A673 (cell line): ENCODE measurements at regions not wholly inside any gene's neighbourhood (a gene's known extent, or its start where the extent isn't known, plus 50 kb on each side); places are given as distances from the start of the nearest gene placed in this dataset.

ENCODE experiments used
- CTCF ChIP-seq: fragments of 300-800, 200-600 bp; sonication (generic); conservative IDR thresholded peaks from 2 replicates; pipeline ENCODE4 v1.5.1; 2017; ENCODE audit warnings: low read depth, mild to moderate bottlenecking, antibody characterized with exemption, low read length, moderate library complexity, mixed read lengths
- EZH2 ChIP-seq: fragments of 200-600 bp; sonication (generic); IDR thresholded peaks from 2 replicates; pipeline ENCODE4 v1.6.1; 2017; ENCODE audit warnings: borderline replicate concordance, low read depth, mild to moderate bottlenecking, mixed read lengths, antibody characterized with exemption, low read length; ENCODE audit not compliant: poor library complexity, severe bottlenecking

GRCh38 chr3:187889106-187889505 is 143.8 kb upstream of the BCL6 start:
- no peak for TF ChIP-seq CTCF
- no peak for TF ChIP-seq EZH2
